Panc1 (cell line): ENCODE measurements at regions not wholly inside any gene's neighbourhood (a gene's known extent, or its start where the extent isn't known, plus 50 kb on each side); places are given as distances from the start of the nearest gene placed in this dataset.

Experiments used
- POLR2AphosphoS5 ChIP-seq: IDR thresholded peaks from 2 replicates; pipeline ENCODE4 v1.6.1; 2012; ENCODE audit warnings: mild to moderate bottlenecking, low read depth, low read length, moderate library complexity
- SIN3A ChIP-seq: IDR thresholded peaks from 2 replicates; pipeline ENCODE4 v1.6.1; 2012; ENCODE audit warnings: low read depth, mild to moderate bottlenecking, low read length, moderate library complexity, borderline replicate concordance; ENCODE audit not compliant: insufficient read depth
- TCF7L2 ChIP-seq: IDR thresholded peaks from 2 replicates; pipeline ENCODE4 v1.6.1; 2011; ENCODE audit warnings: mild to moderate bottlenecking, low read depth, low read length, inconsistent platforms
- TF ChIP-seq, protein P1 (sequence below): fragments of 450-650 bp; IDR thresholded peaks from 2 replicates; pipeline ENCODE4 v1.5.1; 2017; ENCODE audit warnings: mild to moderate bottlenecking
- TF ChIP-seq, protein P2 (sequence below), 2 experiments: IDR thresholded peaks; 2 replicates each; pipeline ENCODE4 v1.6.1; 2011 to 2012; ENCODE audit warnings: low read depth in 2 of 2, control low read depth in 1 of 2, low read length in 1 of 2, mild to moderate bottlenecking in 1 of 2, moderate library complexity in 1 of 2; ENCODE audit not compliant: insufficient read depth in 1 of 2

DNA sequence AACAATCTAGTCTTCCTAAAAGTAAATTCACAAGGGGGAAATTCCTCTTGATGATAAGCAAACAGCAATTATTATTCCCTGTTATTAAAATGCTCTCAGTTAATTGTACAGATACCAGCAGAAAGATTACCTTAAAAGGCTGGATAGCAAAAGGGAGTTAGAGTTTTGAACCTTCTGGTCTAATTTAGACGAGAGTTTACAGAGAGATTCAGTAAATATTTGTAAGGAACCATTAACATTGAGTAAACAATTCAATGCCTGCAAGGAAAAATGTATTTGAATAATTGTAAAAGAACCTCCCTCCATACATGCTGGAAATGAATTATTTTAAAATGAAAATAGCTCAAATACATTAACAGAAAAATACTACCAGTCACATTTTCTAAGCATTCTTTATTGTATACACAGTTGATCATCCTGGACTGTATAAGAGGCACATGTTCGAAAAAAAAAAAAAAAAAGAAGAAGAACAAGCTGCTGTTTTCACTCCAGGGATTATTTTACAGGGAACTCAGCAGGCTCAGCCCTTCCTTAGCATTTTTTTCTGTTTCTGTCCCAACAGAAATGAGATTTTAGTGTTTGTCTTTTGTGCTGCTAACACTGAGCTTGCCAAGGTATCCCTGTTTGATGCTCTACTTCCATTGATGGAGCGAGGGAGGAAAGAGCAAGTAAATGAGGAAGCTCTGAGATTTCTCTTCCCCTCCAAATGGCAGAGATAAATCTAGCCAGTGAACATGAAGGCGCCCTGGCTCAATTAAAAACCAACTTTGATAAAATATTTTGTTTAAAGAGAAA, 141.1 kb downstream of the ENC1 start:
- TF ChIP-seq, protein P1, sequence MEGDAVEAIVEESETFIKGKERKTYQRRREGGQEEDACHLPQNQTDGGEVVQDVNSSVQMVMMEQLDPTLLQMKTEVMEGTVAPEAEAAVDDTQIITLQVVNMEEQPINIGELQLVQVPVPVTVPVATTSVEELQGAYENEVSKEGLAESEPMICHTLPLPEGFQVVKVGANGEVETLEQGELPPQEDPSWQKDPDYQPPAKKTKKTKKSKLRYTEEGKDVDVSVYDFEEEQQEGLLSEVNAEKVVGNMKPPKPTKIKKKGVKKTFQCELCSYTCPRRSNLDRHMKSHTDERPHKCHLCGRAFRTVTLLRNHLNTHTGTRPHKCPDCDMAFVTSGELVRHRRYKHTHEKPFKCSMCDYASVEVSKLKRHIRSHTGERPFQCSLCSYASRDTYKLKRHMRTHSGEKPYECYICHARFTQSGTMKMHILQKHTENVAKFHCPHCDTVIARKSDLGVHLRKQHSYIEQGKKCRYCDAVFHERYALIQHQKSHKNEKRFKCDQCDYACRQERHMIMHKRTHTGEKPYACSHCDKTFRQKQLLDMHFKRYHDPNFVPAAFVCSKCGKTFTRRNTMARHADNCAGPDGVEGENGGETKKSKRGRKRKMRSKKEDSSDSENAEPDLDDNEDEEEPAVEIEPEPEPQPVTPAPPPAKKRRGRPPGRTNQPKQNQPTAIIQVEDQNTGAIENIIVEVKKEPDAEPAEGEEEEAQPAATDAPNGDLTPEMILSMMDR: no peak
- no peak for TF ChIP-seq TCF7L2
- TF ChIP-seq POLR2AphosphoS5: no peak
- TF ChIP-seq, protein P2, sequence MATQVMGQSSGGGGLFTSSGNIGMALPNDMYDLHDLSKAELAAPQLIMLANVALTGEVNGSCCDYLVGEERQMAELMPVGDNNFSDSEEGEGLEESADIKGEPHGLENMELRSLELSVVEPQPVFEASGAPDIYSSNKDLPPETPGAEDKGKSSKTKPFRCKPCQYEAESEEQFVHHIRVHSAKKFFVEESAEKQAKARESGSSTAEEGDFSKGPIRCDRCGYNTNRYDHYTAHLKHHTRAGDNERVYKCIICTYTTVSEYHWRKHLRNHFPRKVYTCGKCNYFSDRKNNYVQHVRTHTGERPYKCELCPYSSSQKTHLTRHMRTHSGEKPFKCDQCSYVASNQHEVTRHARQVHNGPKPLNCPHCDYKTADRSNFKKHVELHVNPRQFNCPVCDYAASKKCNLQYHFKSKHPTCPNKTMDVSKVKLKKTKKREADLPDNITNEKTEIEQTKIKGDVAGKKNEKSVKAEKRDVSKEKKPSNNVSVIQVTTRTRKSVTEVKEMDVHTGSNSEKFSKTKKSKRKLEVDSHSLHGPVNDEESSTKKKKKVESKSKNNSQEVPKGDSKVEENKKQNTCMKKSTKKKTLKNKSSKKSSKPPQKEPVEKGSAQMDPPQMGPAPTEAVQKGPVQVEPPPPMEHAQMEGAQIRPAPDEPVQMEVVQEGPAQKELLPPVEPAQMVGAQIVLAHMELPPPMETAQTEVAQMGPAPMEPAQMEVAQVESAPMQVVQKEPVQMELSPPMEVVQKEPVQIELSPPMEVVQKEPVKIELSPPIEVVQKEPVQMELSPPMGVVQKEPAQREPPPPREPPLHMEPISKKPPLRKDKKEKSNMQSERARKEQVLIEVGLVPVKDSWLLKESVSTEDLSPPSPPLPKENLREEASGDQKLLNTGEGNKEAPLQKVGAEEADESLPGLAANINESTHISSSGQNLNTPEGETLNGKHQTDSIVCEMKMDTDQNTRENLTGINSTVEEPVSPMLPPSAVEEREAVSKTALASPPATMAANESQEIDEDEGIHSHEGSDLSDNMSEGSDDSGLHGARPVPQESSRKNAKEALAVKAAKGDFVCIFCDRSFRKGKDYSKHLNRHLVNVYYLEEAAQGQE (IDR thresholded peaks at IDR 0.05; ENCODE audit: insufficient read depth in 1 of 2, low read depth in 2 of 2, low read length in 1 of 2): no peak
- TF ChIP-seq SIN3A: no peak
